SW 1271 (cell line): ENCODE measurements at regions not wholly inside any gene's neighbourhood (a gene's known extent, or its start where the extent isn't known, plus 50 kb on each side); places are given as distances from the start of the nearest gene placed in this dataset.

Source experiments
- DNase-seq, 2 experiments: peaks; one replicate each; lab custom pipeline; 2025; lab: John Stamatoyannopoulos, UW

DNA sequence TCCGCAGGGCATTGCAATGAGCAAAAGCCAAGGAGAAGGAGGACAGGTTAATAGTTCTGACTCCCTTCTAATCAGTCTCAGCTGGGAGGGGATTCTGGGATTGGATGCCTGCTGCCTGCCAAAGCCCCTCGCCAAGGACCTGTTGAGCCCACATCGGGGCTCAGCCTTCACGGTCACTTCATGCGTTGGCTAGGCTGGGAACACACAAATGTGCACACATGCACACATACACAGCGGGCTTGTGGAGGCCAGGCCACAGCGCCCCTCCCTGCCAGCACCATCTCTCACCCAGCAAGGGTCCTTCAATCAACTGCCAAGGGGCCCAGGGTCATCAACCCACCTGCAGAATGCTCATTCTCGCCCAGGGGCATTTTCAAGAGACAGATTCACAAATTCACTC is 113.9 kb downstream of the C5orf15 start:
- DNase-seq = no peak

- no peak for DNase-seq
Measured at GRCh38 chr5:133853646-133854365, 114.6 kb downstream of the C5orf15 start.

- no peak for DNase-seq
Measured at GRCh38 chr5:133851521-133851920, 116.9 kb downstream of the C5orf15 start.

- DNase-seq = no peak
Measured at GRCh38 chr5:133850811-133851210, 117.6 kb downstream of the C5orf15 start.

DNA sequence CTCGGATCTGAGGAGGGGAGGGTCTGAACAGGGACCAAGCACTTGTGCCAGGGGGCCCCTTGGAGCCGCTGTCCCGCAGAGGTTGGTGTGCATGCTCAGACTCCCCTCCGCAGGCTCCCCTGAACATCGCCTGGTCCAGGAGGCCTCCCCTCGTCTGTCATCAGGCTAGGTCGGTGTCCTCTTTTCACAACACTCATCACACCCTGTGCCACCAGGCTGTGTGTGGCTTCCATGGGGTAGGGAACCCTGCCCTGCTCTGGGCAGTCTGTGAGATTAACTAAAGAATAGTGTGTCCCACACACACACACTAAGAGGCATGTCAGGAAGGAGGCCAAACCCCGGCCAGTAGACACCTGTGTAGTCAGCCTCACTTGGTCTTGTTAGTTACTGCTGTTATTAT is 119.3 kb downstream of the C5orf15 start:
- DNase-seq = no peak

GRCh38 chr5:133848341-133848811 is 120.0 kb downstream of the C5orf15 start:
- no peak for DNase-seq

GRCh38 chr5:133847886-133848285 is 120.5 kb downstream of the C5orf15 start:
- no peak for DNase-seq

GRCh38 chr5:133847301-133847700 is 121.1 kb downstream of the C5orf15 start:
- DNase-seq = no peak

DNA sequence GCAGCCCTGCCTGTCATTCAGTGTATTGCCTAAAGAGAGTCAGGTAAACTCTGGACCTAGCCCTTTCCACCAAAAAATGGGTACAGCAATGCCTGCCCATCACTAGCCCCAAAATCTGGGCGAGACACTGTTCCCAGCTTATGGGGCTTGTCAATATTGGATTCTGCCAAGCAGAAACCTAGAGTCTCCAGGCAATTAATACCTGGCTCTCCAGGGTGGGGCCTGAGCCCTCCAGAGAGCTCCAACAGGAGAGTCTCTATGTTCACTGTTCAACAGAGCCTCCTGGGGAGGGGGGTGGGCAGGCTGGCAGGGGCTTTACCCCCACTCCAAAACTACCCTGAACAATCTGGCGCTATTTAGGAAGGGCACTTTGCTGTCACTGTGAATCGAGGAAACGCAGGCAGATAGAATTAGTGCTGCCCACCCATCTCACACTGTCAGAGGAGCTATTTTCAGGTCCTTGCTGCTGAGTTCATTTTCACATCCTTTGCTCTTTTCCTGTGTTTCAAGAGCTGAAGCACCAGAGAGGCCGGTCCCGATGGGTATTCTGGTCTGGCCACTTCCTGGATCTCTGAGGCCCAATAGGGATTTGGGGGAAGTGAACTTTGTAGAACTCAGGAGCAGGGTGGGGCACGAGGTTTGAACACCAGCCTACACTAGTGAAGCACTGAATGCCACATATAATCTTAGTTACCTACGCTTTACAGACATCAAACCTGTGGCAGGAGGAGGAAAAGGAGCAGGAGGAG is 121.8 kb downstream of the C5orf15 start:
- DNase-seq = no peak

DNA sequence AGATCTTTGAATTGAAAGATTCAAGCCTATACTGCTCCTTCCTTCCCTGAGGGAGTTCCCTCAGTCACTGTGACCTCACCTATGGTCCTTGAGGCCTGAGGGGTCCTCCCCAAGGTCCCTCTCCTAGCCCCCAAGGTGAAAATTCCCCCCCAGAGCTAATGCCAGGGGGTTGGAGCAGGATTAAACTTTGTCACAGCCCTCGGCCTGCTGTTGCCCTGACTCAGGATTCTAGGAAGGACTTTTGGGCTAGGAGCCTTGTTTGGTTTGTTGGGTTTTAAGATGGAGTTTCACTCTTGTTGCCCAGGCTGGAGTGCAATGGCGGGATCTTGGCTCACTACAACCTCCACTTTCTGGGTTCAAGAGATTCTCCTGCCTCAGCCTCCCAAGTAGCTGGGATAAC is 123.2 kb downstream of the C5orf15 start:
- DNase-seq = no peak

DNA sequence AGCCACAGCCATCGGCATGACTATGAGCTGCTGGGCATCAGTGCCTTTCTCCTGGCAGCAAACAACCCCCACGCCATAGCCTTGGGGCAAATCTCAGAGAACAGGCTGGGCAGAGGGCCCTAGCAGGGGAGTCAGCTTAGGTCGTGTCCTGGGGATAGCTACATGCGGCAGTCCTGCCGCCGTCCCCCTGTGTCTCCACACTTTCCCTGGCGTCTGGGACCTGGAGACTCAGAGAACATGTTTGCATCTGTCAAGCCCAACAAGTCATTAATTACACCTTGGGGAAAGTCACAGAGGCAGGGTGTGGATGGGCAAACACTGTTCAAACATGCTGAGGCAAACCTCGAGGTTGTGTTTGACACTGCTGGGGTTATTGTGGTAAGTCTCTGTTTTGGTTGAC is 123.6 kb downstream of the C5orf15 start:
- no peak for DNase-seq

DNA sequence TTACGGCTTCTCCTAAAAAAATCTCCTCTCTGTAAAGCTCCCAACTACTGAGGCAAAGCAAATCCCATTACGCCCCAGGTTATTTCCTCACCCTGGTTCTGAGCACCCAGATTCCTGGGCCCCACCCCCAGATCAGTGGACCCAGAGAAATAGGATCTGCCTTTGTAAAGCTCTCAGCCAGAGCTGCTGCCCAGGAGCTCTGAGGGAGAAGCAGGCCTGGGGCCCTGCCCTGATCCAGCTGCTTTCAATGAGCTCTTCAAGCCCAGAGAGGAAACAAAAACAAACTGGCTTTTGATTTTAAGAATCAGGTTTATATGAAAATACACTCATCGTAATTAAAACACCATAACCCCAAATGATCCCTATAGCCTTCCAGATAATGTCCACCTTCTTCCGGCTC is 124.5 kb downstream of the C5orf15 start:
- DNase-seq = no peak

DNA sequence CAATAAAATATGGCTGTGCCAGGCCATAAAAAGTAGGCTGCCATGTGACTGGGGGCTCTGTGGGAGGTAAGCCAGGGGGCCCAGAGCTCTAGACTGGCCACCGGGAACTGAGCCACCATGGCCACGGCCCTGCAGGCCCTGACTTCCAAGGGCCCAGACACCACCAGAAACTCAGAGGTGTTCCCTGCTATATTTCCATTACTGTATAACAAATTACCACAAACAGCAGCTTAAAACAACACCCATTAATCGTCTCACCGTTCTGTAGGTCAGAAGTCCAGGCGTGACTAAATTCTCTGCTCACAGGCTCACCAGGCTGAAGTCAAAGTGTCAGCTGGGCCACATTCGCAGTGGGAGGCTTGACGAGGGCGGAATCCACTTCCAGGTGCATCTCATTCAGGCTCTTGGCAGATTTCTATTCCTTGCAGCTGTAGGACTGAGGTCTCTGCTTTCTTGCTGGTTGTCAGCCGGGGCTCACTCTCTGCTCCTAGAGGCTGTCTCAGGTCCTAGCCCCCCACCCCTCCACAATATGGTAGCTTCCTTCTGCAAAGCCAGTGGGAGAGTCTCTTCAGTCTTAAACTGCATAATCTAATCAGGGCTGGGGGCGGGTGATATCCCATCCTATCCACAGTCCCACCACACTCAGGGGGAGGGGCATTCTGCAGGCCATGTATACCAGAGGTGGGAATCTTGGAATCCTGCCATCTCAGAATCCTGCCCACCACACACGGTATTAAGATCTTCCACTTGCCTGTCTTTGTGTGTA is 125.4 kb downstream of the C5orf15 start:
- DNase-seq = no peak

DNA sequence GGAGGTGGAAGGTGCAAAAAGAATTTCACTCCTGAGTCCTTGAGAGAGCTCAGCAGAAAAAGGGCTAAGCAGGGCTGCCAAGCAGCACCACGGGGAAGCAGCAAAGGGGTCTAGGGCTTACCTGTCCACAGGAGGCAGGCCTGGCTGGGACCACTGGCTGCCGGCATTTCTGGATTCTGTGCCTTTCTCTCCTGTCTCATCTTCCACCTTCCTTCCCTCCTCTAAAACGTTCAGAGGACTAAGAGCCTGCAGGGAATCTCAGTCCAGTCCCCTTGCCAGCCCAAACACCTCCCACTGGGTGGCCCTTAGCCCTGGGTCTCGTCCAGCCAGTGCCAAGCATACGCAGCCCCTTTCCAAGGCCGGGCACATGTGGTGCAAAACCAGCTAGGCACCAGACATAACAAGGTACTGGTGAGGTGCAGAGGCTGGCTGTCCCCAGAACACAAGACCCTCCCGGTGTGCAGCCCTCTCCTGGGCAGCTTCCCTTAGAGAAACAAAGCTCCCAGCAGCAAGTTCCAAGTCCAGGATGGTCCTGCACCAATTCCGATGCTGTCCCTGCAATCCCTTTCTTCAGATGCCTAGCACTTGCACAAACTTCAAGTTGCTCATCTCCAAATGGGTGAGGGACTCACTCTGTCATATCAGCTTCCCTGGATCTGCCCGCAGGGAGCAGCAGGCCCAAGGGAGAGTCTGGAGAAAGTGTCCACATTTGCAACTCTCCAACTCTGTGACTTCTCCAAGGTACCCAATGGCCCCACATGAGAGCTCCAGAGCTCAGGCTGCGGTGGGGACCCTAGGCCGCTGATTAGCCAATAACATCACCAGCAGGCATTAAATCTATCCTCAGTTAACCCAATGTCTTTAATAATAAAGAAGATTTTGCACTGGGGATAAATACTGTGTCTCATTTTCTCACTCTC is 126.3 kb downstream of the C5orf15 start:
- DNase-seq = no peak

DNA sequence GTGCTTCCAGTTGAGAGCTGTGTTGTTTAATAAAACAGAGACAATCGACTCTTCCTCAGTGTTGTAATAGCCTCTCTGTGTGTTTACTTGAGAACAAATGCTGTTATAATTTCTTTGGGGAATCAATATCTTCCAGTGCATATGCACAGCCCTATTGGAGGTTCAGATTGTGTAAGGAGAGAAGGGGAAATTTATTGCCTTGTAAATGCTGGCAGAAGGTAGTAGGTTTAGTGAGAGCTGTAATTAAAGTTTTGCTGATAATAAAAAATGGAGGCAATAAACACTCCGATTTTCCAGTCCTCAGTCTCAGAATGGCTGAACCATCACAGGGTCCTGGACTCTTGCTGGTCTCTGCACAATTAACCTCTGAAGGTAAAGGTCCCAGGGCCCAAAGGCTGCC is 128.3 kb downstream of the C5orf15 start:
- no peak for DNase-seq

- DNase-seq = no peak
Measured at GRCh38 chr5:133839721-133840120, 128.7 kb downstream of the C5orf15 start.

DNA sequence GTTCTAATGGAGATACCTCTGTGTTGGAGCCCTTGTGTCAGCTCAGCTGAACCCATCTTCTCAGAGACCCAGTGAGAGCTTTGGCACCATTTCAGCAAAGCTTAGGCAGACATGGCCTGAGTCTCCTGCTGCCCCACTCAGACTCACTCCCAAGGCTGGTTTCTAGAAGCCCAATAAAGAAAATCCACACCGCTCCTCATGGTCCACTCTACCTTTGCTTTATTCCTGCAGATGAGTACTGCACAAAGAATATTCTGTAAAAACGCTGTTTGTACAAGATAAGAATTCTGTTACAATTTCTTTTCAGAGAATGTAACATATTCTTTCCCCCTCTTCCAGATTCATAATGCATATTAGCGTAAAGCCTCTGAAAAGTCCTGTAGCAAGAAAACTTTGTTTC is 129.3 kb downstream of the C5orf15 start:
- no peak for DNase-seq

- no peak for DNase-seq
Measured at GRCh38 chr5:133838286-133838685, 130.1 kb downstream of the C5orf15 start.

GRCh38 chr5:133831491-133832224 is 136.8 kb downstream of the C5orf15 start:
- no peak for DNase-seq

GRCh38 chr5:133830911-133831310 is 137.5 kb downstream of the C5orf15 start:
- DNase-seq = no peak

DNA sequence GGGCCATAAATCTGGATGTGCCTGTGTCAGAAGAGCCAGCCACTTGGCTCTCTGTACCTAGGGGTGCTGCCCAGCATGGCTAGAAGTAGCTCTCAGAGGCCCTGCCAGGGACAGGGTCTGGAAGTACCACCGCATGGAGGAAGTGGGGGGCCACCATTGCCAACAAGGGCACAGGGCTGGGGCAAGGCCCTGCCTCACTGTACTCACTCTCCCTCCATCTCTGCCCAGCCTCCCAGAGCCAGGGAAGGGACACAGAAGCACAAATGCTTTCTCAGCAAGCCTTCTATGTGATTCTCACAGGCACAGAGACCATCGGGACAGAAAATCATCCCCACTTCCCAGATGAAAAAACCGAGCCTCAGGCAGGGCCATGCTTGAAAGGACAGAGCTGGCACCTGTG is 138.1 kb downstream of the C5orf15 start:
- no peak for DNase-seq
